ENCODE measurements at regions not wholly inside any gene's neighbourhood (a gene's known extent, or its start where the extent isn't known, plus 50 kb on each side); places are given as distances from the start of the nearest gene placed in this dataset.

- H3K36me3 Mint-ChIP-seq (ENCODE audit: unreplicated experiment) = no peaks in the 10 kb centered on the region
- no peak for TF ChIP-seq CTCF (IDR thresholded peaks at IDR 0.05)
- peaks cover 15% of the 10 kb centered on the region for H3K27me3 Mint-ChIP-seq (ENCODE audit: unreplicated experiment)
- no peak overlapping the region for H3K27ac Mint-ChIP-seq (ENCODE audit: unreplicated experiment)
- no peaks in the 10 kb centered on the region for H3K4me1 Mint-ChIP-seq (ENCODE audit: unreplicated experiment)
- no peak overlapping the region for H3K4me3 Mint-ChIP-seq (ENCODE audit: unreplicated experiment)
- H3K9me3 Mint-ChIP-seq (ENCODE audit: unreplicated experiment) = no peaks in the 10 kb centered on the region
- no peak for DNase-seq (ENCODE audit: extremely low spot score, unreplicated experiment)
These were observed 258.2 kb downstream of the SOX2 start for GRCh38 chr3:181969925-181970324.

GRCh38 chr3:181971424-181971823 is 259.7 kb downstream of the SOX2 start:
- H3K36me3 Mint-ChIP-seq (ENCODE audit: unreplicated experiment) = no peaks in the 10 kb centered on the region
- no peak overlapping the region for H3K4me3 Mint-ChIP-seq (ENCODE audit: unreplicated experiment)
- H3K9me3 Mint-ChIP-seq (ENCODE audit: unreplicated experiment) = no peaks in the 10 kb centered on the region
- peaks cover 10% of the 10 kb centered on the region for H3K27me3 Mint-ChIP-seq (ENCODE audit: unreplicated experiment)
- TF ChIP-seq CTCF (IDR thresholded peaks at IDR 0.05) = no peak
- DNase-seq (ENCODE audit: extremely low spot score, unreplicated experiment) = no peak
- no peak overlapping the region for H3K27ac Mint-ChIP-seq (ENCODE audit: unreplicated experiment)
- H3K4me1 Mint-ChIP-seq (ENCODE audit: unreplicated experiment) = no peaks in the 10 kb centered on the region

GRCh38 chr3:181974198-181974597 is 262.5 kb downstream of the SOX2 start:
- Mint-ChIP-seq H3K27ac (ENCODE audit: unreplicated experiment) (no peak overlapping the region), H3K36me3 (ENCODE audit: unreplicated experiment) (no peaks in the 10 kb centered on the region), H3K9me3 (ENCODE audit: unreplicated experiment) (no peaks in the 10 kb centered on the region), H3K27me3 (ENCODE audit: unreplicated experiment) (peaks cover 14% of the 10 kb centered on the region), H3K4me3 (ENCODE audit: unreplicated experiment) (no peak overlapping the region), H3K4me1 (ENCODE audit: unreplicated experiment) (no peaks in the 10 kb centered on the region)
- TF ChIP-seq CTCF (IDR thresholded peaks at IDR 0.05) = no peak
- no peak for DNase-seq (ENCODE audit: extremely low spot score, unreplicated experiment)

- Mint-ChIP-seq H3K4me3 (ENCODE audit: unreplicated experiment) (no peak overlapping the region), H3K36me3 (ENCODE audit: unreplicated experiment) (no peaks in the 10 kb centered on the region), H3K27me3 (ENCODE audit: unreplicated experiment) (peaks cover 12% of the 10 kb centered on the region), H3K4me1 (ENCODE audit: unreplicated experiment) (no peaks in the 10 kb centered on the region), H3K27ac (ENCODE audit: unreplicated experiment) (no peak overlapping the region), H3K9me3 (ENCODE audit: unreplicated experiment) (no peaks in the 10 kb centered on the region)
- TF ChIP-seq CTCF (IDR thresholded peaks at IDR 0.05) = no peak
- DNase-seq (ENCODE audit: extremely low spot score, unreplicated experiment) = no peak
These were observed 264.8 kb downstream of the SOX2 start for GRCh38 chr3:181976526-181976925.

- H3K9me3 Mint-ChIP-seq (ENCODE audit: unreplicated experiment) = no peaks in the 10 kb centered on the region
- H3K27me3 Mint-ChIP-seq (ENCODE audit: unreplicated experiment) = peaks cover 11% of the 10 kb centered on the region
- no peak overlapping the region for H3K4me3 Mint-ChIP-seq (ENCODE audit: unreplicated experiment)
- DNase-seq (ENCODE audit: extremely low spot score, unreplicated experiment) = no peak
- H3K4me1 Mint-ChIP-seq (ENCODE audit: unreplicated experiment) = no peaks in the 10 kb centered on the region
- no peak for TF ChIP-seq CTCF (IDR thresholded peaks at IDR 0.05)
- no peak overlapping the region for H3K27ac Mint-ChIP-seq (ENCODE audit: unreplicated experiment)
- no peaks in the 10 kb centered on the region for H3K36me3 Mint-ChIP-seq (ENCODE audit: unreplicated experiment)
These were observed 273.7 kb downstream of the SOX2 start for GRCh38 chr3:181985386-181985785.

Data from osteocyte (in vitro differentiated cells).